ENCODE measurements at regions not wholly inside any gene's neighbourhood (a gene's known extent, or its start where the extent isn't known, plus 50 kb on each side); places are given as distances from the start of the nearest gene placed in this dataset.

- no peak for TF ChIP-seq CTCF (IDR thresholded peaks at IDR 0.05; ENCODE audit: borderline replicate concordance, insufficient read depth, low read depth, low read length)
- H3K4me3 ChIP-seq (ENCODE audit: low read depth, low read length) = no peak overlapping the region
These were observed 1443.0 kb downstream of the PCDH7 start for GRCh38 chr4:32163125-32163524.

GRCh38 chr4:32169841-32170240, 1449.7 kb downstream of the PCDH7 start:
- no peak overlapping the region for H3K4me3 ChIP-seq (ENCODE audit: low read depth, low read length)

GRCh38 chr4:32172086-32172485, 1451.9 kb downstream of the PCDH7 start:
- TF ChIP-seq CTCF (IDR thresholded peaks at IDR 0.05; ENCODE audit: borderline replicate concordance, insufficient read depth, low read depth, low read length) = no peak

More at GRCh38 chr4:32169841-32170240, 1449.7 kb downstream of the PCDH7 start:
- no peak for TF ChIP-seq CTCF (IDR thresholded peaks at IDR 0.05; ENCODE audit: borderline replicate concordance, insufficient read depth, low read depth, low read length)

GRCh38 chr4:32172761-32173160, 1452.6 kb downstream of the PCDH7 start:
- no peak for TF ChIP-seq CTCF (IDR thresholded peaks at IDR 0.05; ENCODE audit: borderline replicate concordance, insufficient read depth, low read depth, low read length)
- H3K4me3 ChIP-seq (ENCODE audit: low read depth, low read length) = no peak overlapping the region

More at GRCh38 chr4:32172086-32172485, 1451.9 kb downstream of the PCDH7 start:
- H3K4me3 ChIP-seq (ENCODE audit: low read depth, low read length) = no peak overlapping the region

- TF ChIP-seq CTCF (IDR thresholded peaks at IDR 0.05; ENCODE audit: borderline replicate concordance, insufficient read depth, low read depth, low read length) = no peak
- no peak overlapping the region for H3K4me3 ChIP-seq (ENCODE audit: low read depth, low read length)
These were observed 1459.9 kb downstream of the PCDH7 start for GRCh38 chr4:32180086-32180485.

GRCh38 chr4:32184186-32184585, 1464.0 kb downstream of the PCDH7 start:
- no peak overlapping the region for H3K4me3 ChIP-seq (ENCODE audit: low read depth, low read length)
- no peak for TF ChIP-seq CTCF (IDR thresholded peaks at IDR 0.05; ENCODE audit: borderline replicate concordance, insufficient read depth, low read depth, low read length)

- no peak overlapping the region for H3K4me3 ChIP-seq (ENCODE audit: low read depth, low read length)
- no peak for TF ChIP-seq CTCF (IDR thresholded peaks at IDR 0.05; ENCODE audit: borderline replicate concordance, insufficient read depth, low read depth, low read length)
These were observed 1469.0 kb downstream of the PCDH7 start for GRCh38 chr4:32189130-32189529.

Measured in GM12875 (cell line).